ENCODE measurements at regions not wholly inside any gene's neighbourhood (a gene's known extent, or its start where the extent isn't known, plus 50 kb on each side); places are given as distances from the start of the nearest gene placed in this dataset.

DNA sequence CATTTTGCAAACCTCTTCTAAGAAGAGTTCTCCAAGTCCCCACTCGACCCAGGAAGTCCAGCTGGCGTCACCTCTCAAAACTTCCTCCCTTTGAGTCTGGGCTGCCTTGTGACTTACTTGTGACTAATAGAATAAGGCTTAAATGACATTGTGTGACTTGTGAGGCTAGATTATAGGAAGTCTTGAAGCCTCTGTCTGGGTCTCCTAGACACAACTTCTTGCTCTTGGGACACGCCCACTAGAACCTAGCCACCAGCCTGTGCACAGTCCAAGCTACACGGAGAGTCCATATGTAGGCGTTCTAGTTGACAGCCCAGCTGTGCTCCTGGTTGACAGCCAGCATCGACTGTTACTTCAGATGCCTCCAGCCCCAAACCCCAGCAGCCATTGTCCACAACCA, 66.7 kb upstream of the TANC2 start:
- no peaks in the 10 kb centered on the region for H3K4me1 ChIP-seq (ENCODE audit: control insufficient read depth, insufficient read depth, low read length)
- no peaks in the 10 kb centered on the region for H3K27me3 ChIP-seq (ENCODE audit: control insufficient read depth, insufficient read depth, low read length, poor library complexity, severe bottlenecking)
- H3K4me3 ChIP-seq (ENCODE audit: insufficient read depth, low read depth, low read length) = no peak overlapping the region
- 95% methylated on average over 5 to 6 of the region's 6 CpGs for WGBS, 2 experiments
- no peak overlapping the region for H3K27ac ChIP-seq (ENCODE audit: insufficient read depth, low read depth, low read length, poor library complexity, severe bottlenecking)
- H3K36me3 ChIP-seq (ENCODE audit: control insufficient read depth, insufficient read depth, low read length) = no peaks in the 10 kb centered on the region
- H3K9me3 ChIP-seq (ENCODE audit: control insufficient read depth, low read length) = no peaks in the 10 kb centered on the region

DNA sequence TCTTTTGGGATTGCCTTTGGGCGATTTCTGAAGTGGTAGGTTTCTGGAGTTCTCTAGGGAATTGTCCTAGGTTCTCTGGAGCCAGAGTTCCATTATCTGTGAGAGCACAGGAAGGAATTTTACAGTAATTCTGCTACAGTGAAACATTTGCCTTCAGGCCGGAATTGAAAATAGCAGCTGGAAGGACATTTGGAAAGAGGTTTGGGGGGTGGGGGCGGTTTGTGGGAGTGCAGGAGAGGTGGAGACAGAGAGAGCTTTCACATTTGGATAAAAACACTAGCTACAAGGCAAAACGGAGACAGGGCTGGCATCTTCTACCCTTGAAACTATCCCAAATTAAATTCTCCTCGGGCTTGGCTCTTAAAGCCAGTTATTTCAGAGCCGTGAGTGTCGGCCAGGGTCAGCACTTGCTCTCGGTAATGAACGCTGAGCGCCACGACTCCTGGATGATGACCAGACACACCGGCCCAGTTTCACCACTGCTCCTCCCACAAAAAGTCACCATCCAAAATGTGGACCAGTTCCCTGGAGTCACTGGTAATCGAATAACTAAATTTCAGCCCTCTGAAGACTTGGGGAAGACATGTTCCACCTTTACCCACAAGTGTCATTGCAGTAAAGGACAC, 67.7 kb upstream of the TANC2 start:
- H3K27ac ChIP-seq (ENCODE audit: insufficient read depth, low read depth, low read length, poor library complexity, severe bottlenecking) = no peak overlapping the region
- 91 to 92% methylated on average over 13 of the region's 13 CpGs for WGBS, 2 experiments

DNA sequence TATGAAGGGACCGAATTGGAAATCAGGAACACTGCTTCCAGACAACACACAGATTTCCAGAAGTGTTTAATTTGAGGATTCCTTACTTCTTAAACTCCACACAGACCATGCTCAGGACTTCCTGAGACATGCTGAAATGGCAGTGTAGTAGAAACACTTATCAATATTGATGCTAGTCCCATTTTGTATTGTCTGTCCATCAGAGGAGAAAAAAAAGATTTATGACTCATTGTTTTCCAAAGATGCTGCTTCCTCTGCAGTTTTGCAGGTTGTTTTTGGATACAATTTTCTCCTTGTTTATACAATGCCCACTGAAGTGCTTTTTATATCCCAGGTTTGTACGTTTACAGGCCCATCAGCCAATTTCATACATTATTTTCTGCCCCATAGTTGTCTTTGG, 68.3 kb upstream of the TANC2 start:
- H3K9me3 ChIP-seq (ENCODE audit: control insufficient read depth, low read length) = no peaks in the 10 kb centered on the region
- no peaks in the 10 kb centered on the region for H3K36me3 ChIP-seq (ENCODE audit: control insufficient read depth, insufficient read depth, low read length)
- no peaks in the 10 kb centered on the region for H3K4me1 ChIP-seq (ENCODE audit: control insufficient read depth, insufficient read depth, low read length)
- H3K4me3 ChIP-seq (ENCODE audit: insufficient read depth, low read depth, low read length) = no peak overlapping the region
- WGBS, 2 experiments = 89 to 96% methylated on average over 2 of the region's 2 CpGs
- H3K27ac ChIP-seq (ENCODE audit: insufficient read depth, low read depth, low read length, poor library complexity, severe bottlenecking) = no peak overlapping the region
- no peaks in the 10 kb centered on the region for H3K27me3 ChIP-seq (ENCODE audit: control insufficient read depth, insufficient read depth, low read length, poor library complexity, severe bottlenecking)

More for the DNA sequence above, 67.7 kb upstream of the TANC2 start:
- no peaks in the 10 kb centered on the region for H3K27me3 ChIP-seq (ENCODE audit: control insufficient read depth, insufficient read depth, low read length, poor library complexity, severe bottlenecking)
- H3K36me3 ChIP-seq (ENCODE audit: control insufficient read depth, insufficient read depth, low read length) = no peaks in the 10 kb centered on the region
- no peak overlapping the region for H3K4me3 ChIP-seq (ENCODE audit: insufficient read depth, low read depth, low read length)
- H3K9me3 ChIP-seq (ENCODE audit: control insufficient read depth, low read length) = no peaks in the 10 kb centered on the region
- H3K4me1 ChIP-seq (ENCODE audit: control insufficient read depth, insufficient read depth, low read length) = no peaks in the 10 kb centered on the region

DNA sequence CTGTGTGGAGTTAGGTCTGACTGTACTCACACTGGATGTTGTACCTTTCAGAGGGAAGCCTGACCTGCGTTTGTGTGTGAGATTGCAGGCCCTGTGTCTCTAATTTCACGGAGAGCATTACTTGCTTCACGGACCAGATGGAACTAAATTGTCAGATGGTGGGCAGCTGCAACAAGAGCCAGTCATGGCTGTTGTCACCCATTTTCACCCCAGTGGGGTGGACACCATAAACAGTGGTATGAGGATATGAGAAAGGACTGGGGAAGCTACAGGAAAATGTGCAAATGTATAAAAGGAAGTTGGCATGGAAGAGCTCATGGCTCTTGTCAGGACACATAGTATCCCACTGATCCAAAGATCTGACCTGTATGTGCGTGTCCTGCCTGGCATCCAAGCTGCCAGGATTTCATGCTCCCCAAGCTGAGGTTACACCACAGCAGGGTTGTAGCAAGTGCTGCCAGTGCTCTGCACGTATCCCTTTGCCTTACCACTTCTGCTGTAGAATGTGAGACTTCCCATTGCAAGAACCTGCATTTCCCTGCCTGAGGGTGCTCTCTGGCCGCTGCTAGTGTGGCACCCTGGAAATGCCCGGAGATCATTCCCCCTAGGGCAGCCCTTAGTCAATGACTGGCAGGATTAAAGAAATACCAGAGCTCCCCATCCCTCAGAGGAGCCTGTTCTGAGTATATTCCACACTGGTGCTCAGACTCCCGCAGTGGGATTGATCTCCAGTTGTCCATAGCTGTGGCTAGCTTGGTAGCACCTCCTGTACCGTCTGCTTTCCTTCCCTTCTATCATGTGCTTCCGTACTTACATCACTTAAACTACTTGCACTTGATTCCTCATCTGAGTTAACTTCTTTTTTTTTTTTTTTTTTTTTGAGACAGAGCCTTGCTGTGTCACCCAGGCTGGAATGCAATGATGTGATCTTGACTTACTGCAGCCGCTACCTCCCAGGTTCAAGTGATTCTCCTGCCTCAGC, 70.4 kb upstream of the TANC2 start:
- H3K4me3 ChIP-seq (ENCODE audit: insufficient read depth, low read depth, low read length) = no peak overlapping the region
- no peaks in the 10 kb centered on the region for H3K9me3 ChIP-seq (ENCODE audit: control insufficient read depth, low read length)
- H3K27ac ChIP-seq (ENCODE audit: insufficient read depth, low read depth, low read length, poor library complexity, severe bottlenecking) = no peak overlapping the region
- H3K36me3 ChIP-seq (ENCODE audit: control insufficient read depth, insufficient read depth, low read length) = no peaks in the 10 kb centered on the region
- 91 to 94% methylated on average over 11 of the region's 11 CpGs for WGBS, 2 experiments
- no peaks in the 10 kb centered on the region for H3K27me3 ChIP-seq (ENCODE audit: control insufficient read depth, insufficient read depth, low read length, poor library complexity, severe bottlenecking)
- peaks cover 5% of the 10 kb centered on the region for H3K4me1 ChIP-seq (ENCODE audit: control insufficient read depth, insufficient read depth, low read length)

DNA sequence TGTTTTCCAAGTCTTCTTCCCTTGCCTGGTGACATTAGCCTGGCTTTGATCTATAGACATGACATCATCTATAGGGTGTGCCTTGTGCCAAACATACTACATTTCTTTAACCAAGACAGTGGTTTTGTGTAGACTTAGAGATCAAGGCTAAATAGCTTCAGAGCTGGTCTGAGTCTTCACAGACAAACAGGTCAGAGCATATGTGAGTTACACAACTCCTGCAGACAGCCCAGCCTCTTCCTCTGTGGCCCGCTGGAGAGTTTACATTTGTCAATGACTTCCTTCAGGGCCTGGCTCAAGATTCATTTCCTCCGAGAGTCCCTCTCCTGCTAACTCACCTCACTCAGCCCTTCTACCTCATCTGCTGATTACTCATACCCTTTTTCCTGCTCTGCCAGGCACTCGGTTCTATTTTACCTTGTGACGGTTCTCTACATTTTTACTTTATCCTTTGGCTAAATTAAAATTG, 73.1 kb upstream of the TANC2 start:
- H3K4me1 ChIP-seq (ENCODE audit: control insufficient read depth, insufficient read depth, low read length) = peaks cover 5% of the 10 kb centered on the region
- H3K27ac ChIP-seq (ENCODE audit: insufficient read depth, low read depth, low read length, poor library complexity, severe bottlenecking) = no peak overlapping the region
- no peaks in the 10 kb centered on the region for H3K27me3 ChIP-seq (ENCODE audit: control insufficient read depth, insufficient read depth, low read length, poor library complexity, severe bottlenecking)
- no peaks in the 10 kb centered on the region for H3K36me3 ChIP-seq (ENCODE audit: control insufficient read depth, insufficient read depth, low read length)
- no peak overlapping the region for H3K4me3 ChIP-seq (ENCODE audit: insufficient read depth, low read depth, low read length)
- no peaks in the 10 kb centered on the region for H3K9me3 ChIP-seq (ENCODE audit: control insufficient read depth, low read length)
- 69 to 71% methylated on average over 4 of the region's 4 CpGs for WGBS, 2 experiments

DNA sequence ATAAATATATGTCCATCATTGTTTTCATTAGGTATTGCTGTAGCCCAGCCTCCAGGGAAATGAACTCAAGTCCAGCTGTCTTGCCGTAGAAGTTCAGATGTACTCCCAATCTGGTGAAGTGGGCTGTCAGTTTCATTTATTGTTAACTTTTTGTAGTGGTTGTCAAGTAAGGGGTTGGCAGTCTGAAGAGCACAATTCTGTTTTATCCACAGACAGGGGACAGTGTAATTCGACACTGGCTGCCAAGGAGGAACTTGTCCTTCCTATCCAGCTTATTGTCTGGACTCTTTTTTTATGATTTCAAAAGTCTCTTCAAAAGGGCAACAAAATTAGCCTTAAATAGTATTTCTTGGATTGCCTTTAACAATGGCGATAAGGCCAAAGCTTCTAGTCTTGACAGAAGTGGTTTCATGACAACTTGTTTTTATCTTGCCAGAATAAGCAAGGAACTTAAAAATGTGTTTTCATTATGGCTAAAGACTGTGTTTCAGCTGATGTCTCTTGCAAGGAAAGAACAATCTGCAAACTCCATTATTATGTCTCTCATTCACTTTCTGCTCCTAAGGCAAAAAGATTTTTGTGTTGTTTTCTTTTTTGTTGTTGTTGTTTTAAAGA, 73.9 kb upstream of the TANC2 start:
- Histone ChIP-seq H3K36me3 (ENCODE audit: control insufficient read depth, insufficient read depth, low read length) (no peaks in the 10 kb centered on the region), H3K4me3 (ENCODE audit: insufficient read depth, low read depth, low read length) (no peak overlapping the region), H3K27ac (ENCODE audit: insufficient read depth, low read depth, low read length, poor library complexity, severe bottlenecking) (no peak overlapping the region), H3K9me3 (ENCODE audit: control insufficient read depth, low read length) (no peaks in the 10 kb centered on the region), H3K4me1 (ENCODE audit: control insufficient read depth, insufficient read depth, low read length) (peaks cover 5% of the 10 kb centered on the region), H3K27me3 (ENCODE audit: control insufficient read depth, insufficient read depth, low read length, poor library complexity, severe bottlenecking) (no peaks in the 10 kb centered on the region)
- 86 to 88% methylated on average over 3 of the region's 3 CpGs for WGBS, 2 experiments

DNA sequence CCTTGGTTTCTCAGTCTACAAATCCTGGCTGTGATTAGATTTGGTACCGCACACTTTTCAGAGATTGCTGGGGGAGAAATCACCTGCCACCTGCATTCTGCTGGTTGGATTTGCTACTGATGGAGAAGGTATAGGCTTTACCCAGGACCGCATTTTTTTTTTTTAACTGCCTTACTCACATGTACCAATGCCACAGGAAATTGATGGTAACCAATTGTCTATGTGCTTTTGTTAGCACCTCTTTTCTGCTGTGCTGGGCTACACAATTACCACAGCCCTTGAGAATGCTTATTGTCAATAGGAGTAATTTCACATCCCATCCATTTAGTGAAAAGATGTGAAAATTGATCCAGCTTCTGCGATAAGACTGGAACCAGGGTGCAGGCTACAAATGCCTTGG, 74.4 kb upstream of the TANC2 start:
- 95 to 96% methylated on average over 3 of the region's 3 CpGs for WGBS, 2 experiments
- no peak overlapping the region for H3K4me3 ChIP-seq (ENCODE audit: insufficient read depth, low read depth, low read length)
- no peaks in the 10 kb centered on the region for H3K27me3 ChIP-seq (ENCODE audit: control insufficient read depth, insufficient read depth, low read length, poor library complexity, severe bottlenecking)
- H3K27ac ChIP-seq (ENCODE audit: insufficient read depth, low read depth, low read length, poor library complexity, severe bottlenecking) = no peak overlapping the region
- no peaks in the 10 kb centered on the region for H3K36me3 ChIP-seq (ENCODE audit: control insufficient read depth, insufficient read depth, low read length)
- peaks cover 5% of the 10 kb centered on the region for H3K4me1 ChIP-seq (ENCODE audit: control insufficient read depth, insufficient read depth, low read length)
- no peaks in the 10 kb centered on the region for H3K9me3 ChIP-seq (ENCODE audit: control insufficient read depth, low read length)

DNA sequence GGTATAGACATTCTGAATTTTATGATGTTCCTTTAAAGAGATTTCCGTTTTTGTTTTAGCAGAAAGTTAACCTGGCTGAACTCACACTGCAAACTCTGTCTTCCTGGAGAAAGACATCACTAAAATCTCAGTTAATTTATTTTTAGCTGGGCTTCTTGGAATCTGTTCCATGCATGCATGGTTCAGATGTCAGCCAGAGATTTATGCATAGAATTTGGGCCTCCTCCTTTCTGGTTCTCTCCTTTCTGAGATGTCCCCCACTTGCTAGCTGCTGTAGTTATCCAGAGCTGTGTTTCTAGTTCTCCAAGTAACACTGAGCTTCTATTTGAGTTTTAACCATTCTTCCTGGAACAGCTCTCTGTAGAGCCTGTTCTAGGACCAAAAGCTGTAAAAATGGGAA, 77.3 kb upstream of the TANC2 start:
- Histone ChIP-seq H3K4me3 (ENCODE audit: insufficient read depth, low read depth, low read length) (no peak overlapping the region), H3K27ac (ENCODE audit: insufficient read depth, low read depth, low read length, poor library complexity, severe bottlenecking) (no peak overlapping the region), H3K9me3 (ENCODE audit: control insufficient read depth, low read length) (no peaks in the 10 kb centered on the region), H3K4me1 (ENCODE audit: control insufficient read depth, insufficient read depth, low read length) (peaks cover 5% of the 10 kb centered on the region), H3K27me3 (ENCODE audit: control insufficient read depth, insufficient read depth, low read length, poor library complexity, severe bottlenecking) (no peaks in the 10 kb centered on the region), H3K36me3 (ENCODE audit: control insufficient read depth, insufficient read depth, low read length) (no peaks in the 10 kb centered on the region)
- 88 to 96% methylated on average over 1 of the region's 1 CpG for WGBS, 2 experiments

DNA sequence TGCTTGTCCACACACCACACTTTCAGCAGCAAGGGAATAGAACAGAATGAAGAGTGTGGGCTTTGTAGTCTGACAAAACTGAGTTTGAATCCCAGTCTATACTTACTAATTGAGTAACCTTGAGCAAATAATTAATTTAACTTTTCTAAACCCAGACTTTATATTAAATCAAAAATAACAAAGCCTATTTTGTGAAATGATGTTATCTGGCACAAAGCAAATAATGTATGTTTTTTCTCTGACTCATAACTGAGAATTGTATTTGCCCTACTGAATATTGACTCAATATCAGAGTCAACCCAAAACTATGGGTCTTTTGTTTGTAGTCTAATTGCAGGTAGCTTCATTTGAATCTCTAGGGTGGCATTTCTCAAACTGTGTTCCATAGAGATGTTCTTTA, 77.9 kb upstream of the TANC2 start:
- Histone ChIP-seq H3K27ac (ENCODE audit: insufficient read depth, low read depth, low read length, poor library complexity, severe bottlenecking) (no peak overlapping the region), H3K36me3 (ENCODE audit: control insufficient read depth, insufficient read depth, low read length) (no peaks in the 10 kb centered on the region), H3K27me3 (ENCODE audit: control insufficient read depth, insufficient read depth, low read length, poor library complexity, severe bottlenecking) (no peaks in the 10 kb centered on the region), H3K4me3 (ENCODE audit: insufficient read depth, low read depth, low read length) (no peak overlapping the region), H3K9me3 (ENCODE audit: control insufficient read depth, low read length) (no peaks in the 10 kb centered on the region), H3K4me1 (ENCODE audit: control insufficient read depth, insufficient read depth, low read length) (peaks cover 5% of the 10 kb centered on the region)

DNA sequence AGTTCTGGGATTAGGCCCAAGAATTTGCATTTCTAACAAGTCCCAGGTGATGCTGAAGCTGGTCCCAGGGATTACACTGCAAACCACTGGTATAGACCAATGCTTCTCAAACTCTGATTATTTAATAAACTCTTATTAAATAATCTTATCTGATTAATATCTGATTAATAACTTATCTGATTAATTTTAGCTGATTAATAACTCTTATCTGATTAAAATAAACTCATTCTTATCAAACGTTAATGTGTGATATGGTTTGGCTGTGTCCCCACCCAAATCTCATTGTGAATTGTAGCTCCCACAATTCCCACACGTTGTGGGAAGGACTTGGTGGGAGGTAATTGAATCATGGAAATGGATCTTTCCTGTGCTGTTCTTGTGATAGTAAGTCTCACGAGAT, 78.6 kb upstream of the TANC2 start:
- Histone ChIP-seq H3K4me1 (ENCODE audit: control insufficient read depth, insufficient read depth, low read length) (peaks cover 5% of the 10 kb centered on the region), H3K4me3 (ENCODE audit: insufficient read depth, low read depth, low read length) (no peak overlapping the region), H3K27me3 (ENCODE audit: control insufficient read depth, insufficient read depth, low read length, poor library complexity, severe bottlenecking) (no peaks in the 10 kb centered on the region), H3K36me3 (ENCODE audit: control insufficient read depth, insufficient read depth, low read length) (no peaks in the 10 kb centered on the region), H3K9me3 (ENCODE audit: control insufficient read depth, low read length) (no peaks in the 10 kb centered on the region), H3K27ac (ENCODE audit: insufficient read depth, low read depth, low read length, poor library complexity, severe bottlenecking) (no peak overlapping the region)
- WGBS, 2 experiments = 89 to 92% methylated on average over 2 to 3 of the region's 3 CpGs

All from ectodermal cell (in vitro differentiated cells).